ENCODE measurements at regions not wholly inside any gene's neighbourhood (a gene's known extent, or its start where the extent isn't known, plus 50 kb on each side); places are given as distances from the start of the nearest gene placed in this dataset.

DNA sequence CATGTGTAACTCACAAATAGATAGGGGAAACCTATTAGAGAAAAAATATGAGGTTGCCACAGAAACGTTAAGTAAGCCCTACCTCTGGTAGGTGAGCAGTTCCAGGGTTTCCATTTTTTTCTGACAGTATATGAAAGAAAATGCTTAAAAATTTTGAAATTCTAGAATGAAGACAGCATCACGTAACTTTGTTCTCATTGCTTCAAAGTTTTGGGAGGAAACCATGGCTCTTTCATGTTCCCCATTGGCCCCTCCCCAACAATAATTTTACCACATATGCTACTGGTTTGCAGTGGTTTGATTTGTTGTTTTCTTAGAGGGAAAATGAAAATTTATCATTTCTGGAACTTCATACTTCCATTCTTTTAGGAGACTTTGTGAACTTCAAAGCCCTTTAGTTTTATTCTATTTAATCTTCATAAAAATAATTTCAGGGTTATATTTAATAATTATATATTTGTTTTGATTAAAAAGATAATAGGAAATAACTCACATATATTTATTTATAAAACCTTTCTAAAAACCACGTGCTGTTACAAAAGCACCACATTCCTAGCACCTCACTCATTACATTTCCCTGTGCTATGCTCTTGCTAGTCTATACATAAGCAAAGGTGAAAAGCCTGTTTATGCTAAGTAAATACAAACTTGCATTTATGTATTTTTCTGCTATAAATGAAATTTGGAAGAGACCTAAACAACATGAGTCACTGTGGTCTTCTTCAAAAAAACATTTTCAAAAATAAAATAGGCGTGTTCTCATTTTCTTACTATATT, 113.4 kb downstream of the CASP12 start:
- TF ChIP-seq, protein P1, sequence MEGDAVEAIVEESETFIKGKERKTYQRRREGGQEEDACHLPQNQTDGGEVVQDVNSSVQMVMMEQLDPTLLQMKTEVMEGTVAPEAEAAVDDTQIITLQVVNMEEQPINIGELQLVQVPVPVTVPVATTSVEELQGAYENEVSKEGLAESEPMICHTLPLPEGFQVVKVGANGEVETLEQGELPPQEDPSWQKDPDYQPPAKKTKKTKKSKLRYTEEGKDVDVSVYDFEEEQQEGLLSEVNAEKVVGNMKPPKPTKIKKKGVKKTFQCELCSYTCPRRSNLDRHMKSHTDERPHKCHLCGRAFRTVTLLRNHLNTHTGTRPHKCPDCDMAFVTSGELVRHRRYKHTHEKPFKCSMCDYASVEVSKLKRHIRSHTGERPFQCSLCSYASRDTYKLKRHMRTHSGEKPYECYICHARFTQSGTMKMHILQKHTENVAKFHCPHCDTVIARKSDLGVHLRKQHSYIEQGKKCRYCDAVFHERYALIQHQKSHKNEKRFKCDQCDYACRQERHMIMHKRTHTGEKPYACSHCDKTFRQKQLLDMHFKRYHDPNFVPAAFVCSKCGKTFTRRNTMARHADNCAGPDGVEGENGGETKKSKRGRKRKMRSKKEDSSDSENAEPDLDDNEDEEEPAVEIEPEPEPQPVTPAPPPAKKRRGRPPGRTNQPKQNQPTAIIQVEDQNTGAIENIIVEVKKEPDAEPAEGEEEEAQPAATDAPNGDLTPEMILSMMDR (conservative IDR thresholded peaks at IDR 0.05 in 1 of 2, IDR thresholded peaks at IDR 0.05 in 1 of 2; ENCODE audit: low read depth in 1 of 2, low read length in 2 of 2), result no peak
- no peak for TF ChIP-seq EZH2 (IDR thresholded peaks at IDR 0.05; ENCODE audit: low read length, missing control alignments)
